WTC11 (cell line): ENCODE measurements at regions not wholly inside any gene's neighbourhood (a gene's known extent, or its start where the extent isn't known, plus 50 kb on each side); places are given as distances from the start of the nearest gene placed in this dataset.

Experiments
- ATAC-seq: fragments of 200-7000 bp; cut with Tn5 transposase; 2 replicates; pipeline ENCODE4 v1.10.0; 2021; ENCODE audit warnings: mild to moderate bottlenecking, moderate library complexity
- CTCF ChIA-PET: fragments of 300-600 bp; sonication (Branson Sonifier 250); formaldehyde crosslinking; loops from one replicate; lab custom pipeline; 2021; ENCODE audit warnings: antibody characterized with exemption; lab: Charles Lee
- POLR2A ChIA-PET: fragments of 350-600 bp; sonication (Branson Sonifier 250); formaldehyde crosslinking; loops from one replicate; lab custom pipeline; 2021; ENCODE audit warnings: antibody characterized with exemption; lab: Charles Lee
- DNase-seq: peaks from one replicate; pipeline ENCODE4 v3.0.0; 2021; ENCODE audit warnings: low spot score
- H3K27ac Mint-ChIP-seq: 2 replicates; pipeline ENCODE4 v1.8.0; 2021; ENCODE audit warnings: mixed read lengths
- H3K27me3 Mint-ChIP-seq: 2 replicates; pipeline ENCODE4 v1.8.0; 2021; ENCODE audit warnings: low read depth, mild to moderate bottlenecking, moderate library complexity, mixed read lengths
- H3K36me3 Mint-ChIP-seq: 2 replicates; pipeline ENCODE4 v1.8.0; 2021; ENCODE audit warnings: mixed read lengths
- H3K4me1 Mint-ChIP-seq: 2 replicates; pipeline ENCODE4 v1.8.0; 2022; ENCODE audit warnings: mixed read lengths
- H3K4me3 Mint-ChIP-seq: 2 replicates; pipeline ENCODE4 v1.8.0; 2021; ENCODE audit warnings: mild to moderate bottlenecking, moderate library complexity, mixed read lengths
- H3K9me3 Mint-ChIP-seq: 2 replicates; pipeline ENCODE4 v1.8.0; 2021; ENCODE audit warnings: mixed read lengths
- ARID4B ChIP-seq: sonication (generic); formaldehyde crosslinking; IDR thresholded peaks from 2 replicates; pipeline ENCODE4 v1.8.0; 2023; ENCODE audit warnings: missing genetic modification reagents, mild to moderate bottlenecking, borderline replicate concordance
- CBFB ChIP-seq: sonication (generic); formaldehyde crosslinking; IDR thresholded peaks from 2 replicates; pipeline ENCODE4 v1.8.1; 2022; ENCODE audit warnings: mild to moderate bottlenecking, low read depth, missing genetic modification reagents
- E2F1 ChIP-seq: sonication (generic); formaldehyde crosslinking; IDR thresholded peaks from 2 replicates; pipeline ENCODE4 v1.8.0; 2022; ENCODE audit warnings: mild to moderate bottlenecking, missing genetic modification reagents
- ESRRA ChIP-seq: sonication (generic); formaldehyde crosslinking; IDR thresholded peaks from 2 replicates; pipeline ENCODE4 v1.8.1; 2022; ENCODE audit warnings: mild to moderate bottlenecking, missing genetic modification reagents, borderline replicate concordance
- ETV6 ChIP-seq: sonication (generic); formaldehyde crosslinking; IDR thresholded peaks from 2 replicates; pipeline ENCODE4 v1.8.1; 2022; ENCODE audit warnings: mild to moderate bottlenecking, missing genetic modification reagents
- FOXJ3 ChIP-seq: sonication (generic); formaldehyde crosslinking; IDR thresholded peaks from 2 replicates; pipeline ENCODE4 v1.9.0; 2021; ENCODE audit warnings: missing genetic modification reagents, mild to moderate bottlenecking, borderline replicate concordance
- FOXK1 ChIP-seq: sonication (generic); formaldehyde crosslinking; IDR thresholded peaks from 2 replicates; pipeline ENCODE4 v1.8.0; 2022; ENCODE audit warnings: mild to moderate bottlenecking, moderate library complexity, missing genetic modification reagents
- IRF1 ChIP-seq: sonication (generic); formaldehyde crosslinking; IDR thresholded peaks from 2 replicates; pipeline ENCODE4 v1.8.0; 2023; ENCODE audit warnings: missing genetic modification reagents
- KAT7 ChIP-seq: sonication (generic); formaldehyde crosslinking; IDR thresholded peaks from 2 replicates; pipeline ENCODE4 v1.8.1; 2023; ENCODE audit warnings: missing genetic modification reagents, mild to moderate bottlenecking, borderline replicate concordance
- MLX ChIP-seq: sonication (generic); formaldehyde crosslinking; IDR thresholded peaks from 2 replicates; pipeline ENCODE4 v1.8.1; 2023; ENCODE audit warnings: mild to moderate bottlenecking, missing genetic modification reagents, moderate library complexity
- NR1H2 ChIP-seq: sonication (generic); formaldehyde crosslinking; IDR thresholded peaks from 2 replicates; pipeline ENCODE4 v1.9.0; 2021; ENCODE audit warnings: mild to moderate bottlenecking, moderate library complexity, missing genetic modification reagents
- NR2C2 ChIP-seq: sonication (generic); formaldehyde crosslinking; IDR thresholded peaks from 2 replicates; pipeline ENCODE4 v1.8.0; 2022; ENCODE audit warnings: mild to moderate bottlenecking, missing genetic modification reagents
- SMAD3 ChIP-seq: sonication (generic); formaldehyde crosslinking; IDR thresholded peaks from 2 replicates; pipeline ENCODE4 v1.8.0; 2022; ENCODE audit warnings: missing genetic modification reagents, mild to moderate bottlenecking, borderline replicate concordance
- SOX15 ChIP-seq: fragments of 250-450 bp; sonication (Bioruptor Pico); IDR thresholded peaks from 2 replicates; pipeline ENCODE4 v1.9.0; 2021; ENCODE audit warnings: mild to moderate bottlenecking
- TP53 ChIP-seq: sonication (generic); formaldehyde crosslinking; IDR thresholded peaks from 2 replicates; pipeline ENCODE4 v1.8.1; 2023; ENCODE audit warnings: mild to moderate bottlenecking, missing genetic modification reagents
- ZMAT4 ChIP-seq: fragments of 250-450 bp; sonication (Bioruptor Pico); IDR thresholded peaks from 2 replicates; pipeline ENCODE4 v1.9.0; 2021; ENCODE audit warnings: mild to moderate bottlenecking
- ZNF425 ChIP-seq: fragments of 250-450 bp; sonication (Bioruptor Pico); conservative IDR thresholded peaks from 2 replicates; pipeline ENCODE4 v1.9.0; 2021; ENCODE audit warnings: mild to moderate bottlenecking
- ZNF512 ChIP-seq: sonication (generic); formaldehyde crosslinking; IDR thresholded peaks from 2 replicates; pipeline ENCODE4 v1.8.1; 2022; ENCODE audit warnings: missing genetic modification reagents, borderline replicate concordance

- no peak for TF ChIP-seq ZNF512
- TF ChIP-seq, all 79 proteins: peak for 0
These were observed 261.5 kb downstream of the SNX10 start (continued) for GRCh38 chr7:26553128-26553527.

- no peak for DNase-seq
- Mint-ChIP-seq H3K9me3 (no peaks in the 10 kb centered on the region), H3K36me3 (no peaks in the 10 kb centered on the region), H3K4me1 (peaks cover 31% of the 10 kb centered on the region), H3K27me3 (no peaks in the 10 kb centered on the region; the same call in 1 of the 2 replicates), H3K4me3 (no peak overlapping the region), H3K27ac (no peak overlapping the region)
- ChIA-PET CTCF (interaction anchor here (1.4 kb wide), 1 partner anchor 9 kb away, joined by 4 read pairs; no protein-coding TSS in a partner anchor), POLR2A (no interaction called here)
- TF ChIP-seq ZNF425 (CRISPR knock-in tag), result no peak
- no peak for TF ChIP-seq TP53
- no peak for TF ChIP-seq NR1H2 (CRISPR knock-in tag)
- no peak for TF ChIP-seq MLX (CRISPR knock-in tag)
- no peak for TF ChIP-seq SOX15 (CRISPR knock-in tag)
- ATAC-seq, result no peak
These were observed 261.9 kb downstream of the SNX10 start for GRCh38 chr7:26553582-26553981.

GRCh38 chr7:26554952-26555351 is 263.3 kb downstream of the SNX10 start:
- Mint-ChIP-seq H3K4me3 (no peak overlapping the region), H3K27ac (no peak overlapping the region), H3K9me3 (no peaks in the 10 kb centered on the region), H3K27me3 (no peaks in the 10 kb centered on the region; the same call in 1 of the 2 replicates), H3K36me3 (no peaks in the 10 kb centered on the region), H3K4me1 (peaks cover 31% of the 10 kb centered on the region)
- DNase-seq (no peak), ATAC-seq (no peak)
- CTCF ChIA-PET, result no interaction called here
- POLR2A ChIA-PET, result no interaction called here
- TF ChIP-seq FOXJ3 (CRISPR knock-in tag) (no peak), E2F1 (CRISPR knock-in tag) (no peak), ZNF512 (no peak), IRF1 (CRISPR knock-in tag) (no peak), ARID4B (CRISPR knock-in tag) (no peak), FOXK1 (no peak), TP53 (no peak), SMAD3 (CRISPR knock-in tag) (no peak), ESRRA (no peak), NR2C2 (CRISPR knock-in tag) (no peak), ETV6 (CRISPR knock-in tag) (no peak), ZMAT4 (CRISPR knock-in tag) (no peak), CBFB (CRISPR knock-in tag) (no peak), KAT7 (CRISPR knock-in tag) (no peak)
